ENCODE measurements at regions not wholly inside any gene's neighbourhood (a gene's known extent, or its start where the extent isn't known, plus 50 kb on each side); places are given as distances from the start of the nearest gene placed in this dataset.

- ChIA-PET POLR2A (ENCODE audit: low non-redundant PET) (no interaction called here), CTCF (no interaction called here)
- H3K27me3 ChIP-seq (replicated peaks; ENCODE audit: insufficient read depth, low read depth, low read length, poor library complexity), result no peaks in the 10 kb centered on the region
- TF ChIP-seq EZH2 (IDR thresholded peaks at IDR 0.05; ENCODE audit: borderline replicate concordance, low read depth, low read length, poor library complexity, severe bottlenecking), result no peak
- TF ChIP-seq, protein P1, sequence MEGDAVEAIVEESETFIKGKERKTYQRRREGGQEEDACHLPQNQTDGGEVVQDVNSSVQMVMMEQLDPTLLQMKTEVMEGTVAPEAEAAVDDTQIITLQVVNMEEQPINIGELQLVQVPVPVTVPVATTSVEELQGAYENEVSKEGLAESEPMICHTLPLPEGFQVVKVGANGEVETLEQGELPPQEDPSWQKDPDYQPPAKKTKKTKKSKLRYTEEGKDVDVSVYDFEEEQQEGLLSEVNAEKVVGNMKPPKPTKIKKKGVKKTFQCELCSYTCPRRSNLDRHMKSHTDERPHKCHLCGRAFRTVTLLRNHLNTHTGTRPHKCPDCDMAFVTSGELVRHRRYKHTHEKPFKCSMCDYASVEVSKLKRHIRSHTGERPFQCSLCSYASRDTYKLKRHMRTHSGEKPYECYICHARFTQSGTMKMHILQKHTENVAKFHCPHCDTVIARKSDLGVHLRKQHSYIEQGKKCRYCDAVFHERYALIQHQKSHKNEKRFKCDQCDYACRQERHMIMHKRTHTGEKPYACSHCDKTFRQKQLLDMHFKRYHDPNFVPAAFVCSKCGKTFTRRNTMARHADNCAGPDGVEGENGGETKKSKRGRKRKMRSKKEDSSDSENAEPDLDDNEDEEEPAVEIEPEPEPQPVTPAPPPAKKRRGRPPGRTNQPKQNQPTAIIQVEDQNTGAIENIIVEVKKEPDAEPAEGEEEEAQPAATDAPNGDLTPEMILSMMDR (conservative IDR thresholded peaks at IDR 0.05; ENCODE audit: low read depth, low read length), result no peak
- H3K4me1 ChIP-seq (ENCODE audit: insufficient read depth, low read length, poor library complexity, severe bottlenecking), result no peaks in the 10 kb centered on the region
- no peak for DNase-seq (ENCODE audit: low spot score)
- H3K4me3 ChIP-seq (ENCODE audit: low read depth, low read length, poor library complexity, severe bottlenecking), result no peak overlapping the region
- H3K36me3 ChIP-seq (ENCODE audit: insufficient read depth, low read length, poor library complexity, severe bottlenecking), result no peaks in the 10 kb centered on the region
- intact Hi-C loops (cut with micrococcal nuclease; ENCODE audit: unreplicated experiment), result no loop called here
- no peak overlapping the region for H3K27ac ChIP-seq (ENCODE audit: low read depth, low read length, poor library complexity, severe bottlenecking)
- BruUV-seq (replicated peaks), result no TSS peak
- H3K9me3 ChIP-seq (ENCODE audit: low read depth, low read length, poor library complexity, severe bottlenecking), result no peaks in the 10 kb centered on the region
Measured at GRCh38 chr13:74389056-74389455, 254.9 kb upstream of the KLF12 start.

DNA sequence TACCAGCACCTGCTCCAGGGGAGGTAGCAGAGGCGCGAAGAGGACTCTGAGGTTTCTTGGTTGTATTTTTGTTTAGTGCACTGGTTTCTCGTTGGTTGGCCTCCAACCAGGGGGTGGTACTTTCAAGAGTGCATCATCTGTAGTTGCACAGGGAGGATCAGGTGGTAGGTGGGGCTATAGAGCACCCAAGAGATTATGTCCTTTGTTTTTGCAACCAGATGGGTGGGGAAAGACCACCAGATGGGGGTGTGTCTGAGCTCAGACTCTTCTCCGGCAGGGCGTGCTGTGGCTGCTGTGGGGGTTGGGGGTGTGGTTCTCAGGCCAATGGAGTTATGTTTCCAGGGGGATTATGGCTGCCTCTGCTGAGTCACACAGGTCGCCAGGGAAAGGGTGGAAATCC, 254.4 kb upstream of the KLF12 start:
- intact Hi-C loops (cut with micrococcal nuclease; ENCODE audit: unreplicated experiment), result no loop called here
- BruUV-seq (replicated peaks), result no TSS peak
- H3K27ac ChIP-seq (ENCODE audit: low read depth, low read length, poor library complexity, severe bottlenecking), result no peak overlapping the region
- POLR2A ChIA-PET (ENCODE audit: low non-redundant PET), result no interaction called here
- DNase-seq (ENCODE audit: low spot score), result no peak
- CTCF ChIA-PET, result no interaction called here
- no peaks in the 10 kb centered on the region for H3K9me3 ChIP-seq (ENCODE audit: low read depth, low read length, poor library complexity, severe bottlenecking)
- no peaks in the 10 kb centered on the region for H3K27me3 ChIP-seq (replicated peaks; ENCODE audit: insufficient read depth, low read depth, low read length, poor library complexity)
- no peaks in the 10 kb centered on the region for H3K4me1 ChIP-seq (ENCODE audit: insufficient read depth, low read length, poor library complexity, severe bottlenecking)
- no peaks in the 10 kb centered on the region for H3K36me3 ChIP-seq (ENCODE audit: insufficient read depth, low read length, poor library complexity, severe bottlenecking)
- no peak overlapping the region for H3K4me3 ChIP-seq (ENCODE audit: low read depth, low read length, poor library complexity, severe bottlenecking)
- TF ChIP-seq, protein P1 (conservative IDR thresholded peaks at IDR 0.05; ENCODE audit: low read depth, low read length), result no peak

- Histone ChIP-seq H3K4me1 (ENCODE audit: insufficient read depth, low read length, poor library complexity, severe bottlenecking) (no peaks in the 10 kb centered on the region), H3K27ac (ENCODE audit: low read depth, low read length, poor library complexity, severe bottlenecking) (no peak overlapping the region), H3K9me3 (ENCODE audit: low read depth, low read length, poor library complexity, severe bottlenecking) (no peaks in the 10 kb centered on the region), H3K4me3 (ENCODE audit: low read depth, low read length, poor library complexity, severe bottlenecking) (no peak overlapping the region), H3K36me3 (ENCODE audit: insufficient read depth, low read length, poor library complexity, severe bottlenecking) (no peaks in the 10 kb centered on the region), H3K27me3 (replicated peaks; ENCODE audit: insufficient read depth, low read depth, low read length, poor library complexity) (no peaks in the 10 kb centered on the region)
- intact Hi-C loops (cut with micrococcal nuclease; ENCODE audit: unreplicated experiment), result no loop called here
- TF ChIP-seq, protein P1 (conservative IDR thresholded peaks at IDR 0.05; ENCODE audit: low read depth, low read length), result no peak
- ChIA-PET POLR2A (ENCODE audit: low non-redundant PET) (no interaction called here), CTCF (no interaction called here)
- BruUV-seq (replicated peaks), result no TSS peak
- DNase-seq (ENCODE audit: low spot score), result no peak
Measured at GRCh38 chr13:74372511-74372910, 238.3 kb upstream of the KLF12 start.
